HG03060 (cell line): ENCODE measurements at regions not wholly inside any gene's neighbourhood (a gene's known extent, or its start where the extent isn't known, plus 50 kb on each side); places are given as distances from the start of the nearest gene placed in this dataset.
A peak's percentile ranks its signal among the peaks of the same experiment; 100 is the strongest.
"Not testable (repeated sequence)": the region's sequence is repeated elsewhere in the genome, so short reads cannot be mapped to it uniquely, and the experiment has no call there.

Source experiments
- ATAC-seq: cut with Tn5 transposase; IDR thresholded peaks from one replicate; pipeline ENCODE4 v1.9.1; 2021; ENCODE audit warnings: low read depth, moderate number of reproducible peaks; ENCODE audit not compliant: unreplicated experiment

DNA sequence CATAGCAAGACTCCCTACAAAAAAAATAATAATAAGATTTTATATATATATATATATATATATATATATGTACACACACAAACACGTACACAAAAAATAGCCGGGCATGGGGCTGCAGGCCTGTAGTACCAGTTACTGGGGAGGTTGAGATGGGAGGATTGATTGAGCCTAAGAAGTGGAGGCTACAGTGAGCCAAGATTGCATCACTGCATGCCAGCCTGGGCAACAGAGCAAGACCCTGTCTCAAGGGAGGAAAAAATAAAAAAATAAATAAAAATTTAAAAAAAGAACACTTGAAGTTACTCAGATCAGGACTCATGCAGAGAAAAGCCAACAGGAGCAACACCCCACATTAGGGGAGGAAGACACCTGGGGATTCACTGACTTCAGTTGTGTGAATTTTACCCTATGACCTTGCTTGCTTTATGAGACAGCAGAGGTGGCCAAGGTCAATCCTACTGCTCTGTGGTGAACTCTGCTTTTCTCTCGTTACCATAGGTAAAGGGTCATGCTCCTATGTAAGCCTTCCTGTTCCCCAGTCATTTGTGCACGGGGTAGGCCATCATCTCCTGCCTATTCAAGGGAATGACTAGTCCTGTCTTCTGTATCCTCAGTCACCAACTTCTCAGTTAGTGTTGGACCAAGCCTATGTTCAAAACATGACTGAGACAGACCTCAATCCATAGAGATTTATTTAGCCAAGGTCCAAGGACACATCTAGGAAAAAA lies 1119.8 kb upstream of the TMEM132C start:
- ATAC-seq, result no peak

DNA sequence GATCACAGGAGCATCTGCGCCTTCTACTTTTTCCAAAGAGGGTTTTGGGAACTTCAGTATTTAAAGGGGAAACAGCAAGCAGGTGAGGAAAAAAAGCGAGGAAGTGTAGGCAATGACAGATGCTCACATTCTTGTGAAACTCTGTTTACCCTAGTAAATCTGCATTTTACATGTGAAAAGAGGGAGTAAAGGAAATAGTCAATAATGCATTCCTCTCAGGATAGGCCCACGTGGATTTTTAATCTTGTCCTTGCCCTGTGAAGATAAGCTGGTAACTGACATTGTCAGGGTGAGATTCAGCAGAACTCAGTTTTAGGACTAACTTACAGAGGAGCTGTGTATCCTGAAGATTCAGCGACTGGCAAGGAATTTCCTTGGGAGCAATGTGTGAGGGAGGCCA lies 1119.2 kb upstream of the TMEM132C start:
- ATAC-seq, result no peak

DNA sequence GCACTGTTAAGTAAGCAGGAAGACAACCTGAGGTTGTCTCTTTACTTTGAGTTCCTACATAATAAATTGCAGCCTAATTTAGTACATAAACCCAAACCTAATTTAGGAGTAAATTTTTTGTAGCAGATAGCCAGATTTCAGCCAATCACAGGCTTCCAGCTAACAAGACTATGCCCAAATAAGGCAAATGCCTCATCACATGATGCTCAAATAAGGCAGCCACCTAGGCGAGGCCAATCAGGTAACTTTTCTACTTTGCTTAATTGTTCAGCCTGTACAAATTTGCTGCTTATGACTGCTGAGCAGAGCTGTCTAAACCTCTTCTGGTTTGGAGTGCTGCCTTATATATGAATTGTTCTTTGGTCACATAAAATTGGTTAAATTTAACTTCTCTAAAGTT lies 1118.7 kb upstream of the TMEM132C start:
- no peak for ATAC-seq

DNA sequence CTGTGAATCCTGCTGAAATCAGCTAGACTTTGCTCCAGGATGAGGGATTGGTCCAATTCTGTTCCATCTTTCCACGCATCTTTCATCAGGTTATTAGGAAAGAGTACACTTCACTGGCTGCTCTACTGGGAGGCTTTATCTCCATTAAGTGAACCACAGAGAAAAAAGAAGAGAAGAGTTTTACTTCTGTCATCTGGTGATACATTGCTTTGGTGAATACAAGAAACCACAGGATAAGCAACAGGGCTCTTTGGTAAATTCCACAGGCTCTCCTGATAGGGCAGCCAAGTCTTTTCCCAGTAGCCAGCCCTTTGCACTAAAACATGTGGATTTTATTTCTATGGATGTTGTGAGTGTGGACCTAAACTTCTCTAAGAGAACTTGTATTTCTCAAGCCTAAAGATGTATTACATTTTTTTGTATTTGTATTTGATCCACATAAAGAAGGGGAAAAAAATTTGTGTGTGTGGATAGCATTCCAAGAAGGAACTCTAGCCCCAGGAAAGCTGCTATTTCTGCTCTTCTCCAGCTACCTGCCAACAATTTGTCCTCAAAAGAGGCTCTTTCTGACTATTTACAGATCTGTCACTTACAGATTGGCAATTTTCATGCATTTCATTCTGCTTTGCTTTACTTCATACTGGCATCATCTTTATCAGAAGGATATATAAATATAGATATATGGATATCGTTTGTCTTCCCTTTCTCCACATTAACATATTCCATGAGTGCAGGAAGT lies 1117.6 kb upstream of the TMEM132C start:
- no peak for ATAC-seq

DNA sequence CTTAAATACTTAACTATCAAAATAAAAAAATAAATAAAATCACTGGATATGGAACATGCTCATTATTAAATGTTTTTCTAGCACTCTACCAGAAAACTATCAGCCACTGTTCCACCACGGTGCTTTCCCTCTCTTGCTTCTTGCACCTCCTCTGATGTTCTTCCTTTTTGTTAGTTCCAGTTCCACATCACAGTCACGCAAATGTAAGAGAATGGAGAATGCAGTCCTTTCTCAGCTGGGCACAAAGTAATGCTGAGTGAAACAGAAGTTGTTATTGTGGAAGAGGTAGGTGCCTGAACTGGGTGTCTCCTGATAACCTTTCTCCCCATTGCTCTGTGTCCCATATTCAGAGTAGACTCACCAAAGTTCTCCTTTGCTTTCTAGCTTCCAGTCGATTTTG lies 1116.9 kb upstream of the TMEM132C start:
- no peak for ATAC-seq

DNA sequence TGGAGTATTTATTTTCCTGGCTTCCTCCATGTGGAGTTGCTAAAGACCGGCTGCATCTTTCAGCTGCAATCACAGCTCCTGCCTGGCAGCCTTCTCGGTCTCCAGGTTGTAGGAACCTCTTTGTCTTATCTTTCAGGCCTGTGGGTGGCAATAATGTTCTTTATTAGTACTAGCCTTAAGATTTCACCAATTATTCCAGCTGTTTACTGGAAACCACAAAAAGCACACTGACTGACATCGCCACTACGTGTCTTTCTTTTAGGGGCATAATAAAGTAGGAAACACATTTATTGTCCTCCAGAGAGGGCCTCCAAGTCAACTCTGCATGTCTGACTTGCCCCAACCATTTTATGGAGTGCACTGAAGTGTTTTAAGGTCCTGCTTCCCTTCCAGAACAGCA lies 1116.5 kb upstream of the TMEM132C start:
- ATAC-seq, result no peak

DNA sequence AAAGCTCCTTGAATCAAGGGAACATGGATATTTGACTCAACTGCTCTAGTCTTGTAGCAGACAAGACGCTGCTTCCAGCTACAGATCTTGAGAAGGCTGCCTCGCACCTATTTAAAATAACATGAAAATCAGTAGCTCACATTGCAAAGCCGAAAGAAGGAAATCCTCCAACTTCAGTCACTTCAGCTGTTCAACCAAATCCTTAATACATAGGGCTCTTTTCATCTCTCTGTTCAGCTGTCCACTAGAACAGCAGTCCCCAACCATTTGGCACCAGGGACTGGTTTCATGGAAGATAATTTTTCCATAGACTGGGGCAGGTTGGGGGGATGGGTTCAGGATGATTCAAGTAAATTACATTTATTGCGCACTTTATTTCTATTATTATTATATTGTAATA lies 1116.0 kb upstream of the TMEM132C start:
- no peak for ATAC-seq

DNA sequence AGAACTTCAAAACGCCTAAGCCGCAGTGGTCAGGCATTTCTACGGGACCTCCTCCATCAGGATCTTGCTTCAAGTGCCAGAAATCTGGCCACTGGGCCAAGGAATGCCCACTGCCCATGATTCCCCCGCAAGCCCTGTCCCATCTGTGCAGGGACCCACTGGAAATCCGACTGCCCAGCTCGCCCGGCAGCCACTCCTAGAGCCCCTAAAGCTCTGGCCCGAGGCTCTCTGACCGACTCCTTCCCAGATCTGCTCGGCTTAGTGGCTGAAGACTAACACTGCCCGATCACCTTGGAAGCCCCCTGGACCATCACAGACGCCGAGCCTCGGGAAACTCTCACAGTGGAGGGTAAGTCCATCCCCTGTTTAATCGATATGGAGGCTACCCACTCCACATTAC lies 1113.0 kb upstream of the TMEM132C start:
- no peak for ATAC-seq

DNA sequence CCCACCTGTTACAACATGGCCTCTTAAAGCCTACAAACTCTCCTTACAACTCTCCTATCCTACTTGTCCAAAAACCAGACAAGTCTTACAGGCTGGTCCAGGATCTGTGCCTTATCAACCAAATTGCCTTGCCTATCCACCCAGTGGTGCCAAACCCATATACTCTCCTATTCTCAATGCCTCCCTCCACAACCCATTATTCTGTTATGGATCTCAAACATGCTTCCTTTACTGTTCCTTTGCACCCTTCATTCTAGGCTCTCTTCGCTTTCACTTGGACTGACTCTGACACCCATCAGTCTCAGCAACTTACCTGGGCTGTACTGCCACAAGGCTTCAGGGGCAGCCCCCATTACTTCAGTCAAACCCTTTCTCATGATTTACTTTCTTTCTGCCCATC lies 1112.1 kb upstream of the TMEM132C start:
- not testable (repeated sequence) for ATAC-seq

DNA sequence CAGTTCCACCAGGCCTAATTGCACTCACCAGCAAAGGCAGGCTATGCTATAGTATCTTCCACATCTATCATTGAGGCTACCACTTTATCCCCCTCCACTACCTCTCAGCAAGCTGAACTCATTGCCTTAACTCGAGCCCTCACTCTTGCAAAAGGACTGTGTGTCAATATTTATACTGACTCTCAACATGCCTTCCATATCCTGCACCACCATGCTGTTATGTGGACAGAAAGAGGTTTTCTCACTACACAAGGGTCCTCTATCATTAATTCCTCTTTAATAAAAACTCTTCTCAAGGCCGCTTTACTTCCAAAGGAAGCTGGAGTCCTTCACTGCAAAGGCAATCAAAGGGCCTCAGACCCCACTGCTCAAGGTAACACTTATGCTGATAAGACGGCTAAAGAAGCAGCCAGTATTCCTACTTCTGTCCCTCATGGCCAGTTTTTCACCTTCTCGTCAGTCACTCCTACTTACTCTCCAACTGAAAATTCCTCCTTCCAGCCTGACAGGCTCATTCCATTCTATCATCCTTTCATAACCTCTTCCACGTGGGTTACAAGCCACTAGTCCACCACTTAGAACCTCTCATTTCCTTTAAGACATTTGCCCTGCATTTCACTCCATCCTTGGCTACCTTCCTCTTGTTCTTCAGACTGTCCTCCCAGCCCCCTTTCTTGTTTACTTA lies 1110.9 kb upstream of the TMEM132C start:
- not testable (repeated sequence) for ATAC-seq

DNA sequence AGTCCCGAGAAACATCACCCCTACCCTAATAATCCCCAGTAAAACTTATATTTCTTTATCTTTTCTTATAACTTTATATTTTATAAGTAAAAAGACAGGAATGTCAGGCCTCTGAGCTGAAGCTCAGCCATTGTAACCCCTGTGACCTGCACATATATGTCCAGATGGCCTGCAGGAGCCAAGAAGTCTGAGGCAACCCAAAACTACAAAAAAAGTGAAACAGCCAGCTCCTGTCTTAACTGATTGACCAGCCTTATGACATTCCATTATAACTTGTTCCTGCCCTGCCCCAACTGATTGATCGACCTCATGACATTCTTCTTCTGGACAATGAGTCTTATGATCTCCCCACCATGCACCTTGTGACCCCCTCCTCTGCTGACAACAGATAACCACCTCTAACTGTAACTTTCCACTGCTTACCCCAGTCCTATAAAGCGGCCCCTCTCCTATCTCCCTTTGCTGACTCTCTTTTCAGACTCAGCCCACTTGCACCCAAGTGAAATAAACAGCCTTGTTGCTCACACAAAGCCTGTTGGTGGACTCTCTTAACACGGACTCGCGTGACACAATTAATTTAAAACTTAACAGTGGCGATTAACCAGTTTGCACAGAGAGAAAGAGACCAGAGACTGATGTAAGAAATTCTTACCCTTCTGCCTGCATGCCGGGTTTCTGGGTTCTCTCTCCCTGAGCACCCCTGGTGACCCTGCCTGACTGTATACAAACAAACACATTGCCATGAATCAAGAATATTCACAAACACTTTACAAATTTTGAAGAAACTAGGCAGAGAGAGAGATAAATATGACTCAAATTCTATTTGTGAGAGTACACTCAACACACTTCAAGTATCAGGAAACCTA lies 1109.2 kb upstream of the TMEM132C start:
- ATAC-seq, result not testable (repeated sequence)

DNA sequence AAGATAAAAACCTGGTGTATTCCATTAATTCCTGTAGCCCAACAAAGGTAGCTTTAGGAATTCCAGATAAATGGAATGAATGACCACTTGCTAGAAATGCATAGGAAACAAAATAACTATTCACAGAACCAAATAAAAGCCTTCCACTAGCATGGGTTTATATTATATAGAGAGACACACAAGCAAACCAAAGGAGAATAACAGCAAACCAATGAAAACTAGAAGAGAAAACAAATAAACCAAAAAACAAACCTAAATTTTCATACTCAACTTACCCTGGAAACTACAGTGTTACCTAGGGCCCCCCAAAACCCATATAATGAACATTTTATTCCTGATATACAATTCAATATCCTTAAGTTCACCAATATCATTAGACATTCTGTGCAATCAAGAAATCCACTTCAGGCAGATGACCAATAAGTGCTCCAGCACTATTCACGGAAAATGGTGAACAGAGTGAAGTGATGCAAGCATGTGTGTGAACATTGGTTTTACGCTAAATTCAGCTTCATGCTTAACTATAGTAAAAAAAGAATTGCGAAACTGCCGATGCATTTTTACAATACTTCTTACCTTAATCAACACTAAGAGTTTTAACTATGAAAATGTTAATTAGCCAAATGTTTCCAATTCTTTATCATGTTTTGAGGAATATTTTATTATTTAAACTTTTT lies 1108.4 kb upstream of the TMEM132C start:
- no peak for ATAC-seq

DNA sequence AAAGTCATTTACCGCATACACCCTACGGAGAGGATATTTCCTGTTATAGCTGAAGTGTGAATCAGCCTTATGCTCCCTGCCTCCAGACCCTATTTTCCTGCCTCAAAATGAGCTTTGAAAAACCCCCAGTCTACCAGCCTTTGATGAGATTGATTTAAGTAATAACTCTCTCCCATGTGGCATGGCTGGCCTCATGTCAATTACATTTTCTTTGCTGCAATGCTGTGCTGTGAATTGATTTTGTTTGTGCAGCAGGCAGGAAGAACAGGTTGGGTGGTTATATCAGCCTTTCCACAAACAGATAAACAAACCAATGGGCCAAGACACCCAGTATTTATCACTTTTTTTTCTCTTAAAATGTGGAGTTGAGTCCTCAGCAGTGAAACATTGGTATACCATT lies 1105.5 kb upstream of the TMEM132C start:
- no peak for ATAC-seq

DNA sequence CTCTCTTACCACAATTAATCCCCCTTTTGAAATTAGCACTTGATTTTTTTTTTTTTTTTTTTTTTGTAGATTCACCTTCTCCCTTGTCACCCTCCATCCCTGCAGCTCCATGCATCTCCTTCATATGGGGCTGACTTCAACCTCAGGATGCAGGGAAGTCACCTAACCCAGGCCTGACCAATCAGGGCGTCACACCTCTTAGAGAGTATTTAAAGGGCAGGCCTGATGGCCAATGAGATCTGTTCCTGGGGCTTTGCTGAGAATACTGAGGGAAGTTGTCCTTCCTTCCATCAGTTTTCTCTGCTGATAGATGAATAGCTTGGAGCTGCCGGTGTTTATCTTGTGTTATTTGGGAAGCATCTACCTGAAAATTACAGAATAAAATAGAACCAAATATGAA lies 1104.7 kb upstream of the TMEM132C start:
- no peak for ATAC-seq

DNA sequence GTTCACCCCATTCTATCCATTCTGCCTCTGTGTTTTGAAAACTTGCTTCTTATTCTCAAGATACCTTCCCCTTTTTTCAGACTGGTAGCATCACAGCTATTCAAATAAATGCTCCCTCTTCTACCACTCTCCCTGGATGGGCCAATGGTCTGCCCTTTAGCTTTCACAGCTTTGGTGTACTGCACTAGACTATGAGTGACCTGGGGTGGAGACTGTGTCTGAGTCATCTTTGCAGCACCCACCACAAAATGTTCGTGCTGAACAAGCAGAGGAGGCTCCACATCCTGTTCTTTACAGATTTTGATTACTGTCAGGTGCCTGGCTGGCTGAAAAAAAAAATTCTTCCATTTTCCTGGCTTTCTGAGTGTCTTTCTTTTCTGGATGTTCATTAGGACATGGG lies 1104.1 kb upstream of the TMEM132C start:
- peak; percentile 68 for ATAC-seq

DNA sequence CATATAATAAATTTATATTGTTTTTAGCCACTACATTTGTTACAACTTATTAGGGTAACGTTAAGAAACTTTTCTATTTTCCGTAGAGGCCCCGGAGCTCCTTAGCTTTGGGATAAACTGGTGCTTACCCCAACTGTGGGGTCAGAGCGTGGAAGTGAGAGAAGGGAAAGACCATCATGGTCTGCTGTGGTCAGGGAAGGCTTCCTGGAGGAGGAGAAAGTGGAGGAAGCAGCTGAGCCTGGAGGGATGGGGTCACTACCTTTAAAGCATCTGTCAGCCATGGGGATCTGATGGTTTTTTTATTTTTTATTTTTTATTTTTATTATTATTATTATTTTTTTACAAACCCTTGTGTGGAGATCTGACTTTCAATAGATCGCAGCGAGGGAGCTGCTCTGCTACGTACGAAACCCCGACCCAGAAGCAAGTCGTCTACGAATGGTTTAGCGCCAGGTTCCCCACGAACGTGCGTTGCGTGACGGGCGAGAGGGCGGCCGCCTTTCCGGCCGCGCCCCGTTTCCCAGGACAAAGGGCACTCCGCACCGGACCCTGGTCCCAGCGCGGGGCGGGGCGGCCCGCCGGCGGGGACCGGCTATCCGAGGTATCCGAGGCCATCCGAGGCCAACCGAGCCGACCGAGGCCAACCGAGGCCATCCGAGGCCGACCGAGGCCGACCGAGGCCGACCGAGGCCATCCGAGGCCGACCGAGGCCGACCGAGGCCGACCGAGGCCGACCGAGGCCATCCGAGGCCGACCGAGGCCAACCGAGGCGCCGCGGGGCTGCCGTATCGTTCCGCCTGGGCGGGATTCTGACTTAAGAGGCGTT lies 1101.2 kb upstream of the TMEM132C start:
- no peak for ATAC-seq

DNA sequence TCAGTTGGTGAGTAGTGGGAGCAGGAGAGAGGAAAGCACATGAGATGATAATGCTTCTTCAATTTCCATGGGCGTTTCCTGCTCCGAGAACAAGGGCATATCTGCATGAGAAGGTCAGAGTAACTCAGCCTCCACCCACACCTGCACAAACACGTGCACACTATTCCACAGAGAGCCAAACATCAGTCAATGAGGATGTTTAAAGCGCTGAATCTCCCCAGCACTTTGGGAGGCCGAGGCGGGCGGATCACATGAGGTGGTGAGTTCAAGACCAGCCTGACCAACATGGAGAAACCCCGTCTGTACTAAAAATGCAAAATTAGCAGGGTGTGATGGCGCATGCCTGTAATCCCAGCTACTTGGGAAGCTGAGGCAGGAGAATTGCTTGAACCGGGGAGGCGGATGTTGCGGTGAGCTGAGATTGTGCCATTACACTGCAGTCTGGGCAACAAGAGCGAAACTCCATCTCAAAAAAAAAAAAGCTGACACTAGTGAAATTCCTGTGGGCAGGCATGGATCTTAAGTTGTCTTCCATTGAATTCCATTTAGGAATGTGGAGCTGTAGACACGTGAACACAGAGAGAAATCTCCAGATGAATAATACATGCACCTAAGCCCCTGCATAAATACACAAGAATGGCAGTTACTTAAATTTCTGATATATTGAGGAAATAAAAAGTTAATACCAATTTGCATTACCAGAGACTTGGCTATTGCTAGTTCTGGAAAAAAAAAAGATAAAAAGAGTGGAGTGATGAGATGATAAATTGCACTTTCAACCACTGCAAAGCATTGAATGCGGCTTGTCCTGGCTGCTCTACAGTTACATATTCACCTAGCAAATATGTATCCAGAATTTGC lies 1097.4 kb upstream of the TMEM132C start:
- no peak for ATAC-seq
